Activated CD8-positive, alpha-beta T cell treated with anti-CD3 and anti-CD28 coated beads for 36 hours (primary cell): ENCODE measurements at regions not wholly inside any gene's neighbourhood (a gene's known extent, or its start where the extent isn't known, plus 50 kb on each side); places are given as distances from the start of the nearest gene placed in this dataset.

Experiments
- ATAC-seq: fragments of 200-7000 bp; cut with Tn5 transposase; one replicate; pipeline ENCODE4 v1.10.0; 2021; ENCODE audit warnings: mild to moderate bottlenecking, moderate library complexity
- CTCF ChIA-PET: fragments of 350-600 bp; sonication (Branson Sonifier 250); formaldehyde crosslinking; loops from one replicate; lab custom pipeline; 2021; ENCODE audit warnings: antibody characterized with exemption; lab: Charles Lee
- POLR2A ChIA-PET: fragments of 350-600 bp; sonication (Branson Sonifier 250); formaldehyde crosslinking; loops from one replicate; lab custom pipeline; 2021; ENCODE audit warnings: antibody characterized with exemption; lab: Charles Lee
- DNase-seq: peaks from one replicate; pipeline ENCODE4 v3.0.0-alpha.2; 2020
- H3K27ac Mint-ChIP-seq: one replicate; pipeline ENCODE4 v1.8.0; 2021; ENCODE audit warnings: mild to moderate bottlenecking, mixed read lengths
- H3K27me3 Mint-ChIP-seq: one replicate; pipeline ENCODE4 v1.8.0; 2021; ENCODE audit warnings: mixed read lengths
- H3K36me3 Mint-ChIP-seq: one replicate; pipeline ENCODE4 v1.8.0; 2021; ENCODE audit warnings: low read depth, mixed read lengths
- H3K4me1 Mint-ChIP-seq: one replicate; pipeline ENCODE4 v1.8.0; 2021; ENCODE audit warnings: low read depth, mixed read lengths
- H3K4me3 Mint-ChIP-seq: one replicate; pipeline ENCODE4 v1.8.0; 2021; ENCODE audit warnings: mild to moderate bottlenecking, moderate library complexity, mixed read lengths
- H3K9me3 Mint-ChIP-seq: one replicate; pipeline ENCODE4 v1.8.0; 2021; ENCODE audit warnings: mixed read lengths
- intact Hi-C: fragments of 100-400 bp; cut with micrococcal nuclease; formaldehyde crosslinking; loops from one replicate; pipeline ENCODE4 v1.10.0; 2022
- TF ChIP-seq, protein P1 (sequence below): fragments of 200-600 bp; IDR thresholded peaks from one replicate; pipeline ENCODE4 v1.8.0; 2022; ENCODE audit warnings: antibody characterized with exemption, mild to moderate bottlenecking

DNA sequence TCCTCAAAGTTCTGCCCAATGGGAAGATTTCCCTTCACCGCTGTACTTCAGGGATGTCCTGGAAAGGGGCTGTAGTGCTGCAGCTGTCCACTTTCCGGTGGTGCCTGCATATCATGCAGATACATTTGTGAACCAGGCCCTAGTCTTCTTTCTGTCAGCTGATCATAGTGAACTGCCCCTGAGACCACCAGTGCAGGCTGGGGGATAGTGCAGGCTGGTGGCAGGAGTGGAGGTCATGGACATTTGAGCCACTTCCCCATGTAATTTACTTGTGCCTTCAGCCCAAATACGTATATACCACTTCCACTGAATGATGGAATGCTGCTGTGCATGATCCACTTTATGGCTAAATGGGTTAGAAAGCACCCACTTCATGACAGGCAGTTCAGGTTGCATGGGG, 120.0 kb downstream of the ZNF280B start:
- ChIA-PET CTCF (no interaction called here), POLR2A (interaction anchor here (0.6 kb wide), 1 partner anchor 157 kb away, joined by 3 read pairs; no protein-coding TSS in a partner anchor)
- Mint-ChIP-seq H3K9me3 (peaks cover 2% of the 10 kb centered on the region), H3K4me3 (no peak overlapping the region), H3K4me1 (no peaks in the 10 kb centered on the region), H3K27ac (no peak overlapping the region), H3K27me3 (peaks cover 28% of the 10 kb centered on the region), H3K36me3 (no peaks in the 10 kb centered on the region)
- ATAC-seq (no peak), DNase-seq (no peak)
- intact Hi-C loops = no loop called here
- TF ChIP-seq, protein P1, sequence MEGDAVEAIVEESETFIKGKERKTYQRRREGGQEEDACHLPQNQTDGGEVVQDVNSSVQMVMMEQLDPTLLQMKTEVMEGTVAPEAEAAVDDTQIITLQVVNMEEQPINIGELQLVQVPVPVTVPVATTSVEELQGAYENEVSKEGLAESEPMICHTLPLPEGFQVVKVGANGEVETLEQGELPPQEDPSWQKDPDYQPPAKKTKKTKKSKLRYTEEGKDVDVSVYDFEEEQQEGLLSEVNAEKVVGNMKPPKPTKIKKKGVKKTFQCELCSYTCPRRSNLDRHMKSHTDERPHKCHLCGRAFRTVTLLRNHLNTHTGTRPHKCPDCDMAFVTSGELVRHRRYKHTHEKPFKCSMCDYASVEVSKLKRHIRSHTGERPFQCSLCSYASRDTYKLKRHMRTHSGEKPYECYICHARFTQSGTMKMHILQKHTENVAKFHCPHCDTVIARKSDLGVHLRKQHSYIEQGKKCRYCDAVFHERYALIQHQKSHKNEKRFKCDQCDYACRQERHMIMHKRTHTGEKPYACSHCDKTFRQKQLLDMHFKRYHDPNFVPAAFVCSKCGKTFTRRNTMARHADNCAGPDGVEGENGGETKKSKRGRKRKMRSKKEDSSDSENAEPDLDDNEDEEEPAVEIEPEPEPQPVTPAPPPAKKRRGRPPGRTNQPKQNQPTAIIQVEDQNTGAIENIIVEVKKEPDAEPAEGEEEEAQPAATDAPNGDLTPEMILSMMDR = no peak

DNA sequence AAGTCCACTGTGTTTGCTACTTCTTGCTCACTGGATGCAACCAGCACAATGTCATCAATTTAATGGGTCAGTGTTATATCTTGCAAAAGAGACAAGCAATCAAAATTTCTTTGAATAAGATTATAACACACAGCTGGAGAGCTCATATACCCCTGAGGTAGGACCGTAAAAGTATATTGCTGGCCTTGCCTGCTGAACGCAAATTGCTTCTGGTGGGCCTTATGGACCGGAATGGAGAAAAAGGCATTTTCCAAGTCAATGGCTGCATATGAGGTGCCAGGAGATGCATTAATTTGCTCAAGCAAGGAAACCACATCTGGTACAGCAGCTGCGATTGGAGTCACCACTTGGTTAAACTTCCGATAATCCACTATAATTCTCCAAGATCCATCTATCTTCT, 119.1 kb downstream of the ZNF280B start:
- POLR2A ChIA-PET = no interaction called here
- Mint-ChIP-seq H3K4me3 (no peak overlapping the region), H3K9me3 (peaks cover 2% of the 10 kb centered on the region), H3K27me3 (peaks cover 21% of the 10 kb centered on the region), H3K27ac (no peak overlapping the region), H3K36me3 (no peaks in the 10 kb centered on the region), H3K4me1 (no peaks in the 10 kb centered on the region)
- TF ChIP-seq, protein P1 = no peak
- no peak for DNase-seq
- CTCF ChIA-PET = no interaction called here
- intact Hi-C loops = no loop called here
- ATAC-seq = no peak

DNA sequence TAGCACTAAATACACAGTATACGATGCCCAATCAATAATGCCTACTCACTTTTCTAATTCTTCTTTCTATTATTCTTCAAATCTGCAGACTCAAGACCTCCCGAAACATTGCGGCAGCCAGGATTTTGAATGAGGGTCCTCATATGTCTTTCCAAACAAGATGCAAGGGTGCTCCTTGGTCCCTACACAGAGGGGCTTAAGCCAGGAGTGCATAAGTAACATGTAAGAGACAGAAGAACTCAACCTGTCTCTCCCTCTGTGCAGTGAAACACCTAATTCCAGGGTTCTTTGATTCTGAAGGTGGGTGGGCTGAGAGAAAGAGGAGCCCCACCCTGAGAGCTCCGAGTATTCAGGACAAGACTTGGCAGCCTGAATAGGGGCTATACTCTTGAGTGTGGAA, 117.6 kb downstream of the ZNF280B start:
- Mint-ChIP-seq H3K27ac (no peak overlapping the region), H3K9me3 (peaks cover 2% of the 10 kb centered on the region), H3K27me3 (peaks cover 10% of the 10 kb centered on the region), H3K4me3 (no peak overlapping the region), H3K36me3 (no peaks in the 10 kb centered on the region), H3K4me1 (no peaks in the 10 kb centered on the region)
- DNase-seq = no peak
- POLR2A ChIA-PET = interaction anchor here (1.5 kb wide), 1 partner anchor 11 kb away, joined by 3 read pairs; no protein-coding TSS in a partner anchor
- intact Hi-C loops = no loop called here
- CTCF ChIA-PET = interaction anchor here (1.0 kb wide), 2 partner anchors 31 to 48 kb away, joined by 3 read pairs; no protein-coding TSS in a partner anchor
- ATAC-seq = no peak
- TF ChIP-seq, protein P1 = no peak

DNA sequence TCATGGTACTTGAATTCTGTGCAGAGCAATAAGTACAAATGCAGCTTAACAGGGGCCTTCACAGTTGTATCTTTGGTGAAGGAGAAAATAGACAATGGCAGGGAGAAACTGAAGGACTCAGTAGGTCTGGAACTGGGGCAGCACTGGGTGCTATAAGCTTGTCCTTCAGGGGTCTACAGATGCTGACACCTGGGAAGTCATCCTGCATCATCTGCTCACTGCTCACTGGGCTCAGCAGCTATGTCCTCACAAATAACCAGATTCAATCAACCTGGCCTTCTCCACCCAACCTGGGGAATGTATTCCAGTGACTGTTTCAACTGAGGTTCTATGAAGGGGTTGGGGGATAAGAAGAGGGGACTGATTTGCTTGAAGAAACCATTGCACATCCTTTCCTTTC, 117.0 kb downstream of the ZNF280B start:
- ChIA-PET POLR2A (interaction anchor here (1.5 kb wide), 1 partner anchor 12 kb away, joined by 3 read pairs; no protein-coding TSS in a partner anchor), CTCF (interaction anchor here (1.0 kb wide), 1 partner anchor 49 kb away, joined by 3 read pairs; no protein-coding TSS in a partner anchor)
- intact Hi-C loops = no loop called here
- ATAC-seq = no peak
- no peaks in the 10 kb centered on the region for H3K4me1 Mint-ChIP-seq
- no peaks in the 10 kb centered on the region for H3K36me3 Mint-ChIP-seq
- H3K27ac Mint-ChIP-seq = no peak overlapping the region
- no peak overlapping the region for H3K4me3 Mint-ChIP-seq
- DNase-seq = no peak
- H3K9me3 Mint-ChIP-seq = peaks cover 2% of the 10 kb centered on the region
- TF ChIP-seq, protein P1 = no peak
- peaks cover 4% of the 10 kb centered on the region for H3K27me3 Mint-ChIP-seq

DNA sequence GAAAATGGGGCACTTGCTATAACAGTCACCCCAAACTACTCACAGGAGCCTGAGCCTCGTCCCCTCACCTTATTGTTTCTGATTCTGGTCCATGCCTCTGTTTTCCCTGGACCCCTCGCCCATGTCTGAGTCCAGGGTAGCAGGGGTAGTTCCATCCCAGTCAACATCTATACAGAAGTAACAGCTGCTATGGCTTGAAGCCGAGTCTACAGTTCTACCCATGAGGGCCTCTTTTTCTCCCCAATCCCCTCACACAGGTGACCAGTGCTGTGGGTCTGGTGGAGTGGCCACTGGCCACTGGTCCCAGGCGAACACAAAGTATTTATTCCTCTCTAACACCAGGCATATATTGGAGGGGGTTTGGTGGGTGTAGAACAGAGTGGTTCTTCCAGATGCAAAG, 116.4 kb downstream of the ZNF280B start:
- POLR2A ChIA-PET = interaction anchor here (1.5 kb wide), 1 partner anchor 12 kb away, joined by 3 read pairs; no protein-coding TSS in a partner anchor
- Mint-ChIP-seq H3K27ac (no peak overlapping the region), H3K9me3 (peaks cover 2% of the 10 kb centered on the region), H3K36me3 (no peaks in the 10 kb centered on the region), H3K27me3 (peaks cover 6% of the 10 kb centered on the region), H3K4me3 (no peak overlapping the region), H3K4me1 (no peaks in the 10 kb centered on the region)
- CTCF ChIA-PET = no interaction called here
- intact Hi-C loops = no loop called here
- DNase-seq = no peak
- ATAC-seq = no peak
- TF ChIP-seq, protein P1 = no peak
